ENCODE measurements at regions not wholly inside any gene's neighbourhood (a gene's known extent, or its start where the extent isn't known, plus 50 kb on each side); places are given as distances from the start of the nearest gene placed in this dataset.

- ChIA-PET CTCF (ENCODE audit: partially characterized antibody) (no interaction called here), POLR2A (ENCODE audit: partially characterized antibody) (no interaction called here)
- Histone ChIP-seq H3K4me1 (ENCODE audit: insufficient read depth, low read length) (no peaks in the 10 kb centered on the region), H3K27me3 (ENCODE audit: insufficient read depth, low read length) (no peaks in the 10 kb centered on the region), H3K36me3 (ENCODE audit: insufficient read depth, low read length) (no peaks in the 10 kb centered on the region), H3K27ac (ENCODE audit: low read depth, low read length) (no peak overlapping the region), H3K9me3 (ENCODE audit: control insufficient read depth in 1 of 2, low read length in 2 of 2) (no peaks in the 10 kb centered on the region), H3K4me3 (ENCODE audit: low read length in 2 of 2) (no peak overlapping the region)
- H3K4me1 Mint-ChIP-seq: no peaks in the 10 kb centered on the region
- H3K9me3 Mint-ChIP-seq: peaks cover 0 to 11% (median 7%) of the 10 kb centered on the region in 8 donors
- H3K27ac Mint-ChIP-seq: no peak overlapping the region
- H3K27me3 Mint-ChIP-seq: no peaks in the 10 kb centered on the region
- no peak for DNase-seq
- intact Hi-C loops (cut with micrococcal nuclease): no loop called here
- no peak overlapping the region for H3K4me3 Mint-ChIP-seq
- H3K36me3 Mint-ChIP-seq: no peaks in the 10 kb centered on the region
These were observed 157.3 kb downstream of the AASDHPPT start for GRCh38 chr11:106234794-106235193.

- ChIA-PET CTCF (ENCODE audit: partially characterized antibody) (no interaction called here), POLR2A (ENCODE audit: partially characterized antibody) (no interaction called here)
- Histone ChIP-seq H3K4me3 (ENCODE audit: low read length in 2 of 2) (no peak overlapping the region), H3K36me3 (ENCODE audit: insufficient read depth, low read length) (no peaks in the 10 kb centered on the region), H3K4me1 (ENCODE audit: insufficient read depth, low read length) (no peaks in the 10 kb centered on the region), H3K9me3 (ENCODE audit: control insufficient read depth in 1 of 2, low read length in 2 of 2) (no peaks in the 10 kb centered on the region), H3K27me3 (ENCODE audit: insufficient read depth, low read length) (no peaks in the 10 kb centered on the region), H3K27ac (ENCODE audit: low read depth, low read length) (no peak overlapping the region)
- no peak for DNase-seq
- H3K4me1 Mint-ChIP-seq: no peaks in the 10 kb centered on the region
- no peak overlapping the region for H3K27ac Mint-ChIP-seq
- H3K36me3 Mint-ChIP-seq: no peaks in the 10 kb centered on the region
- H3K9me3 Mint-ChIP-seq: peaks cover 0 to 5% (median under 1%) of the 10 kb centered on the region in 8 donors
- peaks cover 0 to 2% of the 10 kb centered on the region in 2 donors for H3K27me3 Mint-ChIP-seq
- no peak overlapping the region for H3K4me3 Mint-ChIP-seq
- intact Hi-C loops (cut with micrococcal nuclease): no loop called here
These were observed 158.8 kb downstream of the AASDHPPT start for GRCh38 chr11:106236295-106236694.

- intact Hi-C loops (cut with micrococcal nuclease): no loop called here
- POLR2A ChIA-PET (ENCODE audit: partially characterized antibody): no interaction called here
- H3K27ac ChIP-seq (ENCODE audit: low read depth, low read length): no peak overlapping the region
- peaks cover 0 to 2% of the 10 kb centered on the region in 2 donors for H3K27me3 Mint-ChIP-seq
- H3K9me3 Mint-ChIP-seq: peaks cover 0 to 3% (median under 1%) of the 10 kb centered on the region in 8 donors
- H3K4me3 ChIP-seq (ENCODE audit: low read length in 2 of 2): no peak overlapping the region
- CTCF ChIA-PET (ENCODE audit: partially characterized antibody): no interaction called here
- DNase-seq: no peak
- H3K36me3 Mint-ChIP-seq: no peaks in the 10 kb centered on the region
- no peaks in the 10 kb centered on the region for H3K9me3 ChIP-seq (ENCODE audit: control insufficient read depth in 1 of 2, low read length in 2 of 2)
- H3K4me3 Mint-ChIP-seq: no peak overlapping the region
- no peaks in the 10 kb centered on the region for H3K4me1 Mint-ChIP-seq
- no peaks in the 10 kb centered on the region for H3K36me3 ChIP-seq (ENCODE audit: insufficient read depth, low read length)
- no peaks in the 10 kb centered on the region for H3K27me3 ChIP-seq (ENCODE audit: insufficient read depth, low read length)
- H3K27ac Mint-ChIP-seq: no peak overlapping the region
- no peaks in the 10 kb centered on the region for H3K4me1 ChIP-seq (ENCODE audit: insufficient read depth, low read length)
These were observed 161.4 kb downstream of the AASDHPPT start for GRCh38 chr11:106238704-106239360.

DNA sequence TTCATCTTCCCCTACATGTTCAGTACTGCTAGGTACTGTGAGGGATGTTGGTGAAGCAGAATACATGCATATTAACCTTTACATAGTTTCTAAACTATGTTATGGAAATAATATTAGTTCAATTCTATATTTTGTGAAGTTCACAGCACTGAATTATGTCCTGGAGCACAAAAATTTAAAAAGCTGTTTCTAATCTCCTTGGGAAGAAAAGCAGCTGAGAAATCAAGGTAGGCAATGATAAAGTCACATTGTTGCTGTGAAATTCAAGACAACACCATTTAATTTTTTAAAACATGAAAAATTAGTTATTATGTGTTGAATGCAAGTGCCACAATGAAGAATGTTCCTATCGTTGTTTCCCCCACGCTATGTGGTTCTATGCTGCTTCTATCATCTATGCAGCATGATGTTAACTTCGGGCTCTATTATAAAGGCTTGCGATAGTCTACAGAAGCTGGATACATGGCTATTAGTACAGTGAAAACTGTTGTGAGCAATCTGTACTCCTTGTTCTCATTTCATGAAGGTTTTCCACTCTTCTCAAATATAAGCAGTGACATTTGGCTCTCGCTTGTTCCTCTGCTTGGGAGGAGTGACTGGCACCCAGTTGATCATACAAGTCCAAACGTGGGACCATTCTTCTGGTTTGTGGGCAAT is 164.3 kb downstream of the AASDHPPT start:
- ChIA-PET POLR2A (ENCODE audit: partially characterized antibody) (no interaction called here), CTCF (ENCODE audit: partially characterized antibody) (no interaction called here)

GRCh38 chr11:106242718-106243415 is 165.4 kb downstream of the AASDHPPT start:
- no peaks in the 10 kb centered on the region for H3K36me3 ChIP-seq (ENCODE audit: insufficient read depth, low read length)
- Mint-ChIP-seq H3K4me1 (no peaks in the 10 kb centered on the region), H3K27me3 (peaks cover 0 to 2% of the 10 kb centered on the region in 2 donors), H3K27ac (no peak overlapping the region), H3K4me3 (no peak overlapping the region), H3K9me3 (peaks cover 0 to 14% (median 8%) of the 10 kb centered on the region in 8 donors), H3K36me3 (no peaks in the 10 kb centered on the region)
- H3K4me1 ChIP-seq (ENCODE audit: insufficient read depth, low read length): no peaks in the 10 kb centered on the region
- H3K27ac ChIP-seq (ENCODE audit: low read depth, low read length): no peak overlapping the region
- CTCF ChIA-PET (ENCODE audit: partially characterized antibody): no interaction called here
- H3K9me3 ChIP-seq (ENCODE audit: control insufficient read depth in 1 of 2, low read length in 2 of 2): no peaks in the 10 kb centered on the region
- no peak for DNase-seq
- POLR2A ChIA-PET (ENCODE audit: partially characterized antibody): no interaction called here
- intact Hi-C loops (cut with micrococcal nuclease): no loop called here
- no peak overlapping the region for H3K4me3 ChIP-seq (ENCODE audit: low read length in 2 of 2)
- H3K27me3 ChIP-seq (ENCODE audit: insufficient read depth, low read length): no peaks in the 10 kb centered on the region

More for the DNA sequence above, 164.3 kb downstream of the AASDHPPT start:
- peaks cover 0 to 12% (median 7%) of the 10 kb centered on the region in 8 donors for H3K9me3 Mint-ChIP-seq
- no peak for DNase-seq
- H3K4me1 ChIP-seq (ENCODE audit: insufficient read depth, low read length): no peaks in the 10 kb centered on the region
- H3K4me3 Mint-ChIP-seq: no peak overlapping the region
- H3K4me1 Mint-ChIP-seq: no peaks in the 10 kb centered on the region
- H3K4me3 ChIP-seq (ENCODE audit: low read length in 2 of 2): no peak overlapping the region
- H3K27me3 ChIP-seq (ENCODE audit: insufficient read depth, low read length): no peaks in the 10 kb centered on the region
- peaks cover 0 to 2% of the 10 kb centered on the region in 2 donors for H3K27me3 Mint-ChIP-seq
- H3K36me3 ChIP-seq (ENCODE audit: insufficient read depth, low read length): no peaks in the 10 kb centered on the region
- intact Hi-C loops (cut with micrococcal nuclease): no loop called here
- no peaks in the 10 kb centered on the region for H3K36me3 Mint-ChIP-seq
- no peak overlapping the region for H3K27ac Mint-ChIP-seq
- no peaks in the 10 kb centered on the region for H3K9me3 ChIP-seq (ENCODE audit: control insufficient read depth in 1 of 2, low read length in 2 of 2)
- no peak overlapping the region for H3K27ac ChIP-seq (ENCODE audit: low read depth, low read length)

GRCh38 chr11:106246495-106246894 is 169.0 kb downstream of the AASDHPPT start:
- Mint-ChIP-seq H3K36me3 (no peaks in the 10 kb centered on the region), H3K4me1 (no peaks in the 10 kb centered on the region), H3K27ac (no peak overlapping the region), H3K9me3 (peaks cover 0 to 15% (median 9%) of the 10 kb centered on the region in 8 donors), H3K4me3 (no peak overlapping the region), H3K27me3 (no peaks in the 10 kb centered on the region)
- Histone ChIP-seq H3K36me3 (ENCODE audit: insufficient read depth, low read length) (no peaks in the 10 kb centered on the region), H3K4me3 (ENCODE audit: low read length in 2 of 2) (no peak overlapping the region), H3K27me3 (ENCODE audit: insufficient read depth, low read length) (no peaks in the 10 kb centered on the region), H3K27ac (ENCODE audit: low read depth, low read length) (no peak overlapping the region), H3K9me3 (ENCODE audit: control insufficient read depth in 1 of 2, low read length in 2 of 2) (no peaks in the 10 kb centered on the region), H3K4me1 (ENCODE audit: insufficient read depth, low read length) (no peaks in the 10 kb centered on the region)
- POLR2A ChIA-PET (ENCODE audit: partially characterized antibody): no interaction called here
- intact Hi-C loops (cut with micrococcal nuclease): no loop called here
- DNase-seq: no peak
- CTCF ChIA-PET (ENCODE audit: partially characterized antibody): no interaction called here

GRCh38 chr11:106249617-106250239 is 172.3 kb downstream of the AASDHPPT start:
- no peak overlapping the region for H3K27ac ChIP-seq (ENCODE audit: low read depth, low read length)
- no peaks in the 10 kb centered on the region for H3K27me3 ChIP-seq (ENCODE audit: insufficient read depth, low read length)
- intact Hi-C loops (cut with micrococcal nuclease): no loop called here
- DNase-seq: no peak
- no peaks in the 10 kb centered on the region for H3K27me3 Mint-ChIP-seq
- CTCF ChIA-PET (ENCODE audit: partially characterized antibody): no interaction called here
- H3K36me3 Mint-ChIP-seq: no peaks in the 10 kb centered on the region
- H3K4me3 Mint-ChIP-seq: no peak overlapping the region
- no peaks in the 10 kb centered on the region for H3K4me1 Mint-ChIP-seq
- H3K9me3 ChIP-seq (ENCODE audit: control insufficient read depth in 1 of 2, low read length in 2 of 2): no peaks in the 10 kb centered on the region
- H3K4me3 ChIP-seq (ENCODE audit: low read length in 2 of 2): no peak overlapping the region
- H3K9me3 Mint-ChIP-seq: peaks cover 0 to 15% (median 9%) of the 10 kb centered on the region in 8 donors
- H3K4me1 ChIP-seq (ENCODE audit: insufficient read depth, low read length): no peaks in the 10 kb centered on the region
- no peak overlapping the region for H3K27ac Mint-ChIP-seq
- no peaks in the 10 kb centered on the region for H3K36me3 ChIP-seq (ENCODE audit: insufficient read depth, low read length)
- POLR2A ChIA-PET (ENCODE audit: partially characterized antibody): no interaction called here

Data from CD4-positive, alpha-beta memory T cell (primary cell).